Large intestine (tissue), 3 donors: ENCODE measurements at regions not wholly inside any gene's neighbourhood (a gene's known extent, or its start where the extent isn't known, plus 50 kb on each side); places are given as distances from the start of the nearest gene placed in this dataset.

Source experiments
- DNase-seq, 2 donors: peaks; one replicate each; pipeline versions ENCODE4 v3.0.0 to v3.0.0-alpha.2; 2013
- H3K27ac ChIP-seq: one replicate; pipeline ENCODE4 v1.5.1; 2013; ENCODE audit warnings: low read length
- H3K27me3 ChIP-seq: 2 replicates; pipeline ENCODE4 v1.6.1; 2013; ENCODE audit warnings: low read length; ENCODE audit not compliant: control insufficient read depth, insufficient read depth
- H3K36me3 ChIP-seq: 2 replicates; pipeline ENCODE4 v1.6.1; 2013; ENCODE audit warnings: low read length; ENCODE audit not compliant: control insufficient read depth, insufficient read depth
- H3K4me1 ChIP-seq: one replicate; pipeline ENCODE4 v1.6.1; 2013; ENCODE audit warnings: low read length; ENCODE audit not compliant: control insufficient read depth, insufficient read depth
- H3K4me3 ChIP-seq: one replicate; pipeline ENCODE4 v1.5.1; 2013; ENCODE audit warnings: low read length
- H3K9me3 ChIP-seq: one replicate; pipeline ENCODE4 v1.6.1; 2013; ENCODE audit warnings: mild to moderate bottlenecking, low read depth, low read length, moderate library complexity; ENCODE audit not compliant: control insufficient read depth
- WGBS: methylation state at CpG from one replicate; pipeline ENCODE4 v1.1.5; 2013; ENCODE audit warnings: low lambda C conversion rate; ENCODE audit not compliant: insufficient coverage; 5-methylcytosine and 5-hydroxymethylcytosine counted together

GRCh38 chr12:115388139-115388538 is 704.2 kb upstream of the TBX3 start:
- no peaks in the 10 kb centered on the region for H3K9me3 ChIP-seq
- no peaks in the 10 kb centered on the region for H3K36me3 ChIP-seq
- no peak for DNase-seq
- WGBS: 100% methylated on average over 1 of the region's 6 CpGs
- peaks cover 5% of the 10 kb centered on the region for H3K4me1 ChIP-seq
- no peak overlapping the region for H3K27ac ChIP-seq
- no peak overlapping the region for H3K4me3 ChIP-seq
- no peaks in the 10 kb centered on the region for H3K27me3 ChIP-seq

GRCh38 chr12:115387467-115387901 is 703.5 kb upstream of the TBX3 start:
- WGBS: 80% methylated on average over 1 of the region's 5 CpGs
- peak in 1 of 2 donors; percentile 48 for DNase-seq

GRCh38 chr12:115386946-115387345 is 703.0 kb upstream of the TBX3 start:
- Histone ChIP-seq H3K4me3 (no peak overlapping the region), H3K27ac (no peak overlapping the region), H3K27me3 (no peaks in the 10 kb centered on the region), H3K4me1 (peaks cover 5% of the 10 kb centered on the region), H3K9me3 (no peaks in the 10 kb centered on the region), H3K36me3 (no peaks in the 10 kb centered on the region)
- DNase-seq: no peak
- WGBS: no CpG with 5 or more reads among the region's 6 CpGs

More at GRCh38 chr12:115387467-115387901, 703.5 kb upstream of the TBX3 start:
- no peaks in the 10 kb centered on the region for H3K36me3 ChIP-seq
- H3K4me3 ChIP-seq: no peak overlapping the region
- H3K4me1 ChIP-seq: peaks cover 5% of the 10 kb centered on the region
- H3K27ac ChIP-seq: no peak overlapping the region
- no peaks in the 10 kb centered on the region for H3K9me3 ChIP-seq
- no peaks in the 10 kb centered on the region for H3K27me3 ChIP-seq

- WGBS: no CpG with 5 or more reads among the region's 4 CpGs
- Histone ChIP-seq H3K9me3 (no peaks in the 10 kb centered on the region), H3K4me1 (peaks cover 5% of the 10 kb centered on the region), H3K36me3 (no peaks in the 10 kb centered on the region), H3K4me3 (no peak overlapping the region), H3K27ac (no peak overlapping the region), H3K27me3 (no peaks in the 10 kb centered on the region)
- DNase-seq: peak in 1 of 2 donors; percentile 33
Observed at GRCh38 chr12:115385141-115385540, 701.2 kb upstream of the TBX3 start.

- no peak for DNase-seq
- H3K36me3 ChIP-seq: no peaks in the 10 kb centered on the region
- H3K9me3 ChIP-seq: no peaks in the 10 kb centered on the region
- no peaks in the 10 kb centered on the region for H3K27me3 ChIP-seq
- peaks cover 5% of the 10 kb centered on the region for H3K4me1 ChIP-seq
- no peak overlapping the region for H3K4me3 ChIP-seq
- WGBS: 100% methylated on average over 1 of the region's 5 CpGs
- H3K27ac ChIP-seq: no peak overlapping the region
Observed at GRCh38 chr12:115384391-115384790, 700.4 kb upstream of the TBX3 start.

- no peaks in the 10 kb centered on the region for H3K36me3 ChIP-seq
- no CpG with 5 or more reads among the region's 7 CpGs for WGBS
- DNase-seq: no peak
Observed at GRCh38 chr12:115383668-115384067, 699.7 kb upstream of the TBX3 start.

GRCh38 chr12:115382681-115383080 is 698.7 kb upstream of the TBX3 start:
- no peak for DNase-seq
- H3K27me3 ChIP-seq: no peaks in the 10 kb centered on the region
- peaks cover 6% of the 10 kb centered on the region for H3K4me1 ChIP-seq
- H3K36me3 ChIP-seq: no peaks in the 10 kb centered on the region
- H3K27ac ChIP-seq: no peak overlapping the region
- H3K9me3 ChIP-seq: no peaks in the 10 kb centered on the region
- WGBS: 43% methylated on average over 1 of the region's 5 CpGs
- no peak overlapping the region for H3K4me3 ChIP-seq

More at GRCh38 chr12:115383668-115384067, 699.7 kb upstream of the TBX3 start:
- Histone ChIP-seq H3K27me3 (no peaks in the 10 kb centered on the region), H3K9me3 (no peaks in the 10 kb centered on the region), H3K27ac (no peak overlapping the region), H3K4me1 (peaks cover 5% of the 10 kb centered on the region), H3K4me3 (no peak overlapping the region)

- no peak overlapping the region for H3K4me3 ChIP-seq
- DNase-seq: no peak
- peaks cover 8% of the 10 kb centered on the region for H3K4me1 ChIP-seq
- no peak overlapping the region for H3K27ac ChIP-seq
- WGBS: 67% methylated on average over 6 of the region's 9 CpGs
- H3K36me3 ChIP-seq: no peaks in the 10 kb centered on the region
- no peaks in the 10 kb centered on the region for H3K27me3 ChIP-seq
- H3K9me3 ChIP-seq: no peaks in the 10 kb centered on the region
Observed at GRCh38 chr12:115380546-115381120, 696.7 kb upstream of the TBX3 start.

- peaks cover 2% of the 10 kb centered on the region for H3K9me3 ChIP-seq
- H3K36me3 ChIP-seq: no peaks in the 10 kb centered on the region
- peaks cover 15% of the 10 kb centered on the region for H3K4me1 ChIP-seq
- 71% methylated on average over 1 of the region's 2 CpGs for WGBS
- no peaks in the 10 kb centered on the region for H3K27me3 ChIP-seq
- no peak overlapping the region for H3K4me3 ChIP-seq
- no peak overlapping the region for H3K27ac ChIP-seq
- DNase-seq: no peak
Observed at GRCh38 chr12:115378291-115378690, 694.3 kb upstream of the TBX3 start.

GRCh38 chr12:115377779-115378178 is 693.8 kb upstream of the TBX3 start:
- Histone ChIP-seq H3K4me3 (no peak overlapping the region), H3K36me3 (no peaks in the 10 kb centered on the region), H3K27ac (no peak overlapping the region)

GRCh38 chr12:115377230-115377629 is 693.3 kb upstream of the TBX3 start:
- DNase-seq: no peak
- H3K36me3 ChIP-seq: no peaks in the 10 kb centered on the region
- H3K4me1 ChIP-seq: peaks cover 15% of the 10 kb centered on the region
- no peak overlapping the region for H3K4me3 ChIP-seq
- no CpG with 5 or more reads among the region's 8 CpGs for WGBS
- peaks cover 2% of the 10 kb centered on the region for H3K9me3 ChIP-seq
- H3K27me3 ChIP-seq: no peaks in the 10 kb centered on the region
- no peak overlapping the region for H3K27ac ChIP-seq

More at GRCh38 chr12:115377779-115378178, 693.8 kb upstream of the TBX3 start:
- Histone ChIP-seq H3K4me1 (peaks cover 15% of the 10 kb centered on the region), H3K9me3 (peaks cover 2% of the 10 kb centered on the region), H3K27me3 (no peaks in the 10 kb centered on the region)
- 33% methylated on average over 3 of the region's 7 CpGs for WGBS
- no peak for DNase-seq
